ENCODE measurements at regions not wholly inside any gene's neighbourhood (a gene's known extent, or its start where the extent isn't known, plus 50 kb on each side); places are given as distances from the start of the nearest gene placed in this dataset.

- ChIA-PET CTCF (no interaction called here), POLR2A (ENCODE audit: unreplicated experiment) (no interaction called here)
- no peak overlapping the region for H3K18ac ChIP-seq (ENCODE audit: low read depth, low read length)
- WGBS, 2 experiments (ENCODE audit: extremely low coverage in 2 of 2, insufficient read length in 1 of 2): 12% methylated on average over 6 of the region's 9 CpGs; no CpG with 5 or more reads in 1 of the 2 experiments
- no peaks in the 10 kb centered on the region for H3K9me1 ChIP-seq (ENCODE audit: insufficient read depth, low read length)
- H4K20me1 ChIP-seq (ENCODE audit: insufficient read depth, low read length): no peaks in the 10 kb centered on the region
- H2BK120ac ChIP-seq (ENCODE audit: low read depth, low read length): no peak overlapping the region
- H3K27me3 ChIP-seq (ENCODE audit: control insufficient read depth, insufficient read depth, low read length): peaks cover 3% of the 10 kb centered on the region; the same call in 1 of the 2 replicates
- no peaks in the 10 kb centered on the region for H3K36me3 ChIP-seq (ENCODE audit: control insufficient read depth, insufficient read depth, low read length)
- no peak overlapping the region for H3K27ac ChIP-seq (ENCODE audit: insufficient read depth, low read length)
- H2BK5ac ChIP-seq (ENCODE audit: low read depth, low read length, poor library complexity, severe bottlenecking): no peak overlapping the region
- no peak overlapping the region for H3K4ac ChIP-seq (ENCODE audit: low read depth, low read length)
- H3K4me1 ChIP-seq (ENCODE audit: control insufficient read depth, insufficient read depth, low read length): no peaks in the 10 kb centered on the region; the same call in 1 of the 2 replicates
- H2AK5ac ChIP-seq (ENCODE audit: low read depth, low read length): no peak overlapping the region
- no TSS peak for BruUV-seq (replicated peaks)
- TF ChIP-seq RAD21 (IDR thresholded peaks at IDR 0.05; ENCODE audit: low read length) (peak; percentile 14; the same call in 1 of the 2 replicates), BHLHE40 (IDR thresholded peaks at IDR 0.05; ENCODE audit: low read depth, low read length) (no peak), MXI1 (IDR thresholded peaks at IDR 0.05; ENCODE audit: borderline replicate concordance, low read depth, low read length) (peak; percentile 66; the same call in 1 of the 2 replicates), CHD1 (IDR thresholded peaks at IDR 0.05; ENCODE audit: low read depth, low read length) (no peak), RFX5 (IDR thresholded peaks at IDR 0.05; ENCODE audit: low read depth, low read length) (no peak), MAFK (IDR thresholded peaks at IDR 0.05; ENCODE audit: low read depth, low read length) (no peak), MAZ (IDR thresholded peaks at IDR 0.05; ENCODE audit: borderline replicate concordance, low read depth, low read length) (no peak), POLR2A (IDR thresholded peaks at IDR 0.05; ENCODE audit: low read depth, low read length) (no peak), RCOR1 (IDR thresholded peaks at IDR 0.05; ENCODE audit: insufficient replicate concordance, low read length) (no peak), CTCF (conservative IDR thresholded peaks at IDR 0.05; ENCODE audit: low read depth, low read length) (0 out of 2 replicates have a peak, but pooled peaks have one; percentile 23), SMC3 (IDR thresholded peaks at IDR 0.05; ENCODE audit: low read depth, low read length) (peak; percentile 23; the same call in 1 of the 2 replicates), CEBPB (IDR thresholded peaks at IDR 0.05; ENCODE audit: low read depth, low read length) (peak; percentile 40; the same call in 1 of the 2 replicates), NFE2L2 (IDR thresholded peaks at IDR 0.05; ENCODE audit: low read depth, low read length) (no peak), FOS (IDR thresholded peaks at IDR 0.05; ENCODE audit: low read depth, low read length) (no peak)
- TF ChIP-seq, protein P1, sequence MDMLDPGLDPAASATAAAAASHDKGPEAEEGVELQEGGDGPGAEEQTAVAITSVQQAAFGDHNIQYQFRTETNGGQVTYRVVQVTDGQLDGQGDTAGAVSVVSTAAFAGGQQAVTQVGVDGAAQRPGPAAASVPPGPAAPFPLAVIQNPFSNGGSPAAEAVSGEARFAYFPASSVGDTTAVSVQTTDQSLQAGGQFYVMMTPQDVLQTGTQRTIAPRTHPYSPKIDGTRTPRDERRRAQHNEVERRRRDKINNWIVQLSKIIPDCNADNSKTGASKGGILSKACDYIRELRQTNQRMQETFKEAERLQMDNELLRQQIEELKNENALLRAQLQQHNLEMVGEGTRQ (IDR thresholded peaks at IDR 0.05; ENCODE audit: low read depth, low read length): peak; percentile 46; the same call in 1 of the 2 replicates
- TF ChIP-seq, protein P2, sequence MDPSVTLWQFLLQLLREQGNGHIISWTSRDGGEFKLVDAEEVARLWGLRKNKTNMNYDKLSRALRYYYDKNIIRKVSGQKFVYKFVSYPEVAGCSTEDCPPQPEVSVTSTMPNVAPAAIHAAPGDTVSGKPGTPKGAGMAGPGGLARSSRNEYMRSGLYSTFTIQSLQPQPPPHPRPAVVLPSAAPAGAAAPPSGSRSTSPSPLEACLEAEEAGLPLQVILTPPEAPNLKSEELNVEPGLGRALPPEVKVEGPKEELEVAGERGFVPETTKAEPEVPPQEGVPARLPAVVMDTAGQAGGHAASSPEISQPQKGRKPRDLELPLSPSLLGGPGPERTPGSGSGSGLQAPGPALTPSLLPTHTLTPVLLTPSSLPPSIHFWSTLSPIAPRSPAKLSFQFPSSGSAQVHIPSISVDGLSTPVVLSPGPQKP (IDR thresholded peaks at IDR 0.05; ENCODE audit: borderline replicate concordance, low read depth, low read length): no peak
- no peak overlapping the region for H3K4me2 ChIP-seq (ENCODE audit: low read depth, low read length)
- no peak overlapping the region for H3K23ac ChIP-seq (ENCODE audit: low read depth, low read length)
- no peak overlapping the region for H2BK15ac ChIP-seq (ENCODE audit: low read depth, low read length)
- H2AFZ ChIP-seq (replicated peaks; ENCODE audit: low read length, poor library complexity): peak overlapping the region; percentile 33
- no peak overlapping the region for H4K5ac ChIP-seq (ENCODE audit: low read depth, low read length)
- H3K14ac ChIP-seq (replicated peaks; ENCODE audit: low read depth, low read length): no peak overlapping the region
- no peaks in the 10 kb centered on the region for H3K9me3 ChIP-seq (ENCODE audit: control insufficient read depth, insufficient read depth, low read length)
- H4K8ac ChIP-seq (ENCODE audit: low read depth in 2 of 2, low read length in 2 of 2): no peak overlapping the region
- dilution Hi-C loops (cut with HindIII; ENCODE audit: low sequenced_read_pairs, unreplicated experiment): no loop called here
- DNase-seq: peak; percentile 54
- no peak overlapping the region for H3K4me3 ChIP-seq (ENCODE audit: insufficient read depth, low read depth, low read length)
- peak; percentile 76 for ATAC-seq (ENCODE audit: low read depth)
- H2BK20ac ChIP-seq (ENCODE audit: low read depth, low read length): no peak overlapping the region
- H3K79me1 ChIP-seq (ENCODE audit: low read depth in 1 of 2, low read length in 2 of 2): no peaks in the 10 kb centered on the region
- intact Hi-C loops (cut with micrococcal nuclease): no loop called here
- H2AK9ac ChIP-seq (replicated peaks; ENCODE audit: low read depth, low read length, poor library complexity): no peak overlapping the region
- no peak overlapping the region for H3K9ac ChIP-seq (ENCODE audit: low read depth, low read length)
- no peak overlapping the region for H4K91ac ChIP-seq (ENCODE audit: insufficient read depth, low read depth, low read length)
- in situ Hi-C loops (cut with MboI; ENCODE audit: low sequenced_read_pairs): no loop called here
- H3K56ac ChIP-seq (ENCODE audit: extremely low read depth, insufficient read depth, low read length): no peak overlapping the region
These were observed 180.2 kb upstream of the FZD8 start for GRCh38 chr10:35822316-35822715.

All from IMR-90 (cell line).